HG03432 (cell line): ENCODE measurements at regions not wholly inside any gene's neighbourhood (a gene's known extent, or its start where the extent isn't known, plus 50 kb on each side); places are given as distances from the start of the nearest gene placed in this dataset.
"Not testable (repeated sequence)": the region's sequence is repeated elsewhere in the genome, so short reads cannot be mapped to it uniquely, and the experiment has no call there.

Experiments
- ATAC-seq: cut with Tn5 transposase; IDR thresholded peaks from one replicate; pipeline ENCODE4 v1.9.1; 2021; ENCODE audit warnings: mild to moderate bottlenecking, moderate library complexity; ENCODE audit not compliant: unreplicated experiment

DNA sequence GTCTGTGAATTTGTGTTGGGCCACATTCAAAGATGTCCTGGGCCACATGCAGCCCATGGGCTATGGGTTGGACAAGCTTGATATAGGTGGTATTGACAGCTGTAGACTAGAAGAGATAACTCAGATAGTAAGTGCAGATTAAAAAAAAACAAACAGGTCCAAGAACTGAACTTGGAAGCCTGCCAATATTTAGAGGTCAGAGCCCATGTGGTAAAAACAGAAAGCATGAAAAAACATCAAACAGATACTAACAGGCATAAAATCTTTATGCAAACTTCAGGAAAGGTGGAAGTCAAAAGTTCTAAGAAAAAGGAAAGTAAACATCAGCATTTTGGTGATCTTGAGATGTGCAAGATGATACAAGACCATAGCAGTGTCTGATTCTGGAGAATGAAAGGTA is 155.1 kb upstream of the NR4A3 start:
- no peak for ATAC-seq

- ATAC-seq, result not testable (repeated sequence)
Observed at GRCh38 chr9:99670886-99671285, 150.8 kb upstream of the NR4A3 start.

DNA sequence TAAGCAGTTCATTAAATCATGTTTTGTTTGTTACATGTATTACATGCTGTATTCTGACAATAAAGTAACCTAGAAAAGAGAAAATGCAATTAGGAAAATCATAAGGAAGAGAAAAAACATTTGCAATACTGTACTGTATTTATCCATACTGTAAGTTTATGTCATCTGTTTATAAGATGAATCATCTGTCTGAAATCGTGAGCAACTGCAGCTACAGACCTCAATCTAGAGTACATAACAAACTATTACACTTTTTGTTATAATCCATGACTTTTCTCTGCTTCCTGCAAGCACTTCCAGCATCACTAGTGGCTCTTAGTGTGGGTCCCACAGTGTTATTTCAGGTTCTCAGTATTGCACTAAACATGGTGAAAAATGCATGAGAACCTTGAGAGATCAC is 144.4 kb upstream of the NR4A3 start:
- ATAC-seq, result no peak

DNA sequence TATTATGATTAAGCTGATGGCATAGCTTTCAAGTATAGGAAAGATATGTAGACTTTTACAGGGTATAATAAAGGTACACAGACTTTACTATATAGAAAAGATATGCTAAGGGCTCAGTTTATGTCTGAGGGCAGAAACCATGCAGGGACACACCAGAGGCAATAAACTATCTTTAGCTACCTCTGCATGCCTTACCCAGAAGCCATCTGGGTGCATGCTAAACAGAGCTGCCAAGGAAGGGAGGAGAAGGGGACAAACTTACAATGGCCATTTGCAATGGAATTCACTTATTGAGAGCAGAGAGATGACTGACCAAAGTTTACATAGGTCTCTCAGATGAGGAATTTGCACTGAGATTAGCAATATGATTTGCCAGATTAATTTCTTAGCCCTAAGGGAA is 143.1 kb upstream of the NR4A3 start:
- ATAC-seq, result no peak

DNA sequence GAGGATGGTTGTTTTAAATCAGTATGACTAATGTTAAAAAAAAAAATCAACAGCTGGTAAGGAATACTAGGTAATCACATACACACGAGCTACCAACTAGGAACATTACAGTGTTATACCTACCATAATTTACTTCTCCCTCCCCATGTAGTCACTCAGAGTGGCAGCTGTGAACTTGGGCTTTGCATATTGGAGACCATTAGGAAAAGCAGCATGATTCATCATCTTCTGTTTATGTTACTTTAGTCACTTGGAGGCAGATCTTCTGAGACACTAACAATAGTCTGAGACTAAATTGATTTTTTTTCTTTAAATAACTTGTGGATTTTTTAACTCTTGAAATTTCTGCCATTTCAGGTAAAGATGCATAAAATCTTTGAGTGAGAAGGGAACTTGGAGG is 141.5 kb upstream of the NR4A3 start:
- no peak for ATAC-seq

- ATAC-seq, result no peak
Observed at GRCh38 chr9:99681113-99681512, 140.6 kb upstream of the NR4A3 start.

DNA sequence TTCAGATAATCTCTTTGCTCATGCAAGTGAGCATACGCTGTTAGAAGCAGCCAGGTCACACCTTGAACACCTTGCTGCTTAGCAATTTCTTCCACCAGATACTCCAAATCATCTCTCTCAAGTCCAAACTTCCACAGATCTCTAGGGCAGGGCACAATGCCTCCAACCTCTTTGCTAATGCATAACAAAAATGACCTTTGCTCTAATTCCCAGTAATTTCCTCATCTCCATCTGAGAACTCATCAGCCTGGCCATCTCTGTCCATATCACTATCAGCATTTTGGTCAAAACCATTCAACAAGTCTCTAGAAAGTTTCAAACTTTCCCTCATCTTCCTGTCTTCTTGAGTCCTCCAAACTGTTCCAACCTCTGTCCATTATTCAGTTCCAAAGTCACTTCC is 139.3 kb upstream of the NR4A3 start:
- ATAC-seq, result no peak

GRCh38 chr9:99682870-99683269 is 138.8 kb upstream of the NR4A3 start:
- ATAC-seq, result no peak

DNA sequence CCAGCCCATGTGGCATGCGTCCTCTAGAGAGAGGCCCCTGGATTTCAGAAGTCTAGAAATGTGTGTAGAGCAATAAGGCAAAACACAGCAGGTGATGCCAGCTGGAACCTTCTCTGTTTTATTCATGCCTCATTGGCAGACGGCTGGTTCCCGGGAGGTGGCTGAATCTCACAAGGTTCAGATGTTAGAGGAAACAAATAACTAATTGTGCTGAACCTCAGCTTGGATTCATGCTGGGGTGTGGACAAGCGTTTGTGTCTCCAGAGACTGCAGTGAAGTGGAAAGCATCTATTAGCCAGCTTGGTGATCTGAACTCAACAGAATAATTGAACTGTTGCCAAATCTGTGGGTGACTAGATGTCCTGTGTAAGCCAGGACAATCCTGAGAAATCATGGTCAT is 131.1 kb upstream of the NR4A3 start:
- ATAC-seq, result peak; percentile 45

DNA sequence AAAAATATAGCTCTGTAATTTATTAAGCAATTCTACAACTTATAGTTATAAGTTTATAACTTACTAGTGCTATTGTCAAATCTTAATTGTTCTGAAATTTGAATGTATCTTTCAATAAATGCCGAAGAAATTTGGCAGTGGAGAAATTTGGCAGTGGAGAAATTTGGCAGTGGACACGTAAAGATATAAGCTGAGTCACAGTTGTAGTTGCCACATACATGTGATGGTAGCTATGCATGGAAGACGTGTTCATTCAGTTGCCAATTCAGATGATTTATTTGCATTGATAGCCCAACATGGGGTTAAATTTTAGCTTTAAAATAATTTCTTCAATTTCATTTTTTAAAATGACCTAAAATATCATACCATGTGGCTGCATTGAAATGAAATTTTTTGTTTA is 127.8 kb upstream of the NR4A3 start:
- ATAC-seq, result no peak

GRCh38 chr9:99694393-99694792 is 127.3 kb upstream of the NR4A3 start:
- no peak for ATAC-seq

DNA sequence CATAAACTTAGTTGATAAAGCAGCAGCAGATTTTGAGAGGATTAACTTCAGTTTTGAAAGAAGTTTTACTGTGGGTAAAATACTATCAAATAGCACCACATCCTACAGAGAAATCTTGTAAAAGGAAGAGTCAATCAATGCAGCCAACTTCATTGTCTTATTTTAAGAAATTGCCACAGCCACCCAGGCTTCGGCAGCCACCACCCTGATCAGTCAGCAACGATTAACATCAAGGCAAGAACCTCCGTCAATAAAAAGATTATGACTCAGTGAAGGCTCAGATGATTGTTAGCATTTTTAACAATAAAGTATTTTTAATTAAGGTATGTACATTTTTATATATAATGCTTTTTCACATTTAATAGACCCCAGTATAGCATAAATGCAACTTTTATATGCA is 122.3 kb upstream of the NR4A3 start:
- no peak for ATAC-seq

GRCh38 chr9:99712214-99712613 is 109.5 kb upstream of the NR4A3 start:
- ATAC-seq, result no peak

DNA sequence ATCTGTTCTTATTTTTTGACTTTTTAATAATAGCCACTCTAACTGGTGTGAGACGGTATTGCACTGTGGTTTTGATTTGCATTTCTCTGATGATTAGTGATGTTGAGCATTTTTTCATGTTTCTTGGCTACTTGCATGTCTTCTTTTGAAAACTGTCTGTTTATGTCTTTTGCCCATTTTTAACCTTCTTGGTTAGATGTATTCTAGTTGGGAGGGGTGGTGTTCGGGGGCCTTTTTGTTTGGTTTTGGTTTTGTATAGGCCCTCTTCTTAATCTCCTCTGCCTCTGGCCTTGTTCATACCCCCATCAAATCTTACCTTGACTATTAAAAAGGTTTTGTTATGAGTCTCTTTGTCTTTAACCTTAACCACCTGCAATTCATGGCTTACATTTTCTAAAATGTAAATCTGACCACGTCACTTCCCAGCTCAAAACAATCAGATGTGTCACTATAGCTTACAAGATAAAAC is 107.8 kb upstream of the NR4A3 start:
- ATAC-seq, result no peak

GRCh38 chr9:99718631-99719030 is 103.1 kb upstream of the NR4A3 start:
- ATAC-seq, result no peak

DNA sequence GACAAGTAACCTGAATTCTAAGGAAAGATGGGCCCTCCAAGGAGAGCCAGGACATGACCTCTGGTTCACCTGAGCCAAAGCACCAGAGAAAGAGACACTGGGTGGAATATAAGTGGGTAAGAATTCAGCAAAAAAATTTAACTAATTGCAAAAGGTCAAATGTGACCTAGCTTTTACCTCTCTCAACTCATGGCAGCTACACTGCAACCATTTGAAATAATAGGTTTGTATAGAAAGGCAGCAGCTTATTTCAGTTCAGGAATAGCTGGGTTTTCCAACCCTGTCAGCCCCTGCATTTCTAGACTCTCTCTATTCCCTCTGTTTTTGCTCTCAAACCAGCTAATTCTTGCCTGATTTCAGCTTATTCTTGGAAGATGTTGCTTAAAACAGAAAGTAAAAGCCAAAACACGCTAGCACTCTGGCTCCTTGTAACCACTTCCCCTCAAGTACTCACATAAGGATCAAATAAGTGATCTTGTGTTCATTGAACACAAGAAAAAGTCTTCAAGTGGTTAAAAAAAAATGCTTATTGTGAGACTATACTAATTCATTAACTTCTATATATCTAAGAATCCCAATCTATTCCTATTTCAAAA is 101.1 kb upstream of the NR4A3 start:
- peak; percentile 89 for ATAC-seq

DNA sequence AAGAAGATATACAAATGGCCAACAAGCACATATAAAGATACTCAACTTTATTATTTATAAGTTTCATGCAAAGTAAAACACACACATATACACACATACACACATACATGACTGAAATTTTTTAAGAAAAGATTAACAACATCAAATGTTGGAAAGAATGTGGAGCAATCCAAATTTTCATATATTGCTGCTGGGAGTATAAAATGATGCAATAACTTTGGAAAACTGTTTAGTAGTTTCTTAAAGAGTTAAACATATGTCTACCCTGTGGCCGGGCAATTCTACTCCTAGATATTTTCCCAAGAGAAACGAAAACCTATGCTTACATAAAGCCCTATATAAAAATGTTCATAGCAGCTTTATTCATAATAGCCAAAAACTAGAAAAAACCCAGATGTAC is 99.8 kb upstream of the NR4A3 start:
- ATAC-seq, result no peak

GRCh38 chr9:99722877-99723276 is 98.8 kb upstream of the NR4A3 start:
- no peak for ATAC-seq

DNA sequence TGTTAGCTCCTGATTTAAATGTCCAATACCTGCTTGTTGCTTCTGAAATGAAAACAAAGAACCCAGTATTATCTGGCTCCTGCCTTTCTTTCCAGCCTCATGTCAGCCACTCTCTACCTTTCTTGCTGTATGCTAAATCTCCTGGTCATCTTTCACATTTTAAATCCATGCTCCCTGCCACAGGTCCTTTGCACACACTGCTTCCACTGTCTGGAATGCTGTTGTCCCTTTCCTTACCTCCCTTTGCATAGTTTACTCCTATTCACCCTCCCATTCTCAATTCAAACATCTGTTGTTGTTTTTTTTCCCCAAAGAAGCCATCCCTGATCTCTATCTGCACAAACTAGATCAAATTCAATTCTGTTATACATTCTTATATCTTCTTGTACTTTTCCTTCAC is 97.0 kb upstream of the NR4A3 start:
- no peak for ATAC-seq

DNA sequence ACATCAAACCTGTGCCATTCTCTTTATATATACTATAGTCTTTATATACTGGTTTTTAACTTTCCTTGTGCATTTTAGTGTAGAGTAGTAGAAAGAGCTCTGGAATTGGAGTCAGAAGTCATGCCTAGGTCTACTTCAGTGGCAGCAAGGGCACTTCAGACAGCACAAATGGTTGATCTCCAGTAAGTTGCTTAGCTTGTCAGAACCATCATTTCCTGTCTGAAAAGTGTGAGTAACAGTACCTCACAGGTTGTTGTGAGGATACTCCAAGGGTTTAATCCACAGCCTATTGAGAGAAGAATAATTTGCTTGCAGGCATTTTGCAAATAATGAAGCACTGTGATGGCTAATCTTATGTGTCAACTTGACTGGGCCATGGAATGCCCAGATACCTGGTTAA is 95.8 kb upstream of the NR4A3 start:
- no peak for ATAC-seq

- ATAC-seq, result no peak
Observed at GRCh38 chr9:99726758-99727157, 94.9 kb upstream of the NR4A3 start.

- no peak for ATAC-seq
Observed at GRCh38 chr9:99730062-99730461, 91.6 kb upstream of the NR4A3 start.

DNA sequence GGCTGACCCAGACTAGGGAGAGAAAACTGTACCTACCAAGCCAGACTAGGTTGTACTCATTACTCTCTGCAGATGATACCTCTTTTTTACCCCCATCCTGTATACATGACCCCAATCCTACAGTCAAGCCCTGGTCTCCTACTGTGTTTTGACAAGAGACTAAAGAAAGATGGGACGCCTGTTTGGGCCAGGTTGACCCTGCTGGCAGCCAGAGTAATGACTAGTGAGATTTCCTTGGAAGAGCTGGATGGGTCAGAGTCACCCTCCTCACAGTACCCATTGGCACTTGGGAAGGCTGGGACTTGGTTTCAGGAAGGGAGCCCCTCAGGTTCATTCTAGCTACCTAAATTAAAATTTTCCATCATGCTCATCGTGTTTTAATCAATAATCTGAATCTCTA is 89.7 kb upstream of the NR4A3 start:
- ATAC-seq, result no peak

DNA sequence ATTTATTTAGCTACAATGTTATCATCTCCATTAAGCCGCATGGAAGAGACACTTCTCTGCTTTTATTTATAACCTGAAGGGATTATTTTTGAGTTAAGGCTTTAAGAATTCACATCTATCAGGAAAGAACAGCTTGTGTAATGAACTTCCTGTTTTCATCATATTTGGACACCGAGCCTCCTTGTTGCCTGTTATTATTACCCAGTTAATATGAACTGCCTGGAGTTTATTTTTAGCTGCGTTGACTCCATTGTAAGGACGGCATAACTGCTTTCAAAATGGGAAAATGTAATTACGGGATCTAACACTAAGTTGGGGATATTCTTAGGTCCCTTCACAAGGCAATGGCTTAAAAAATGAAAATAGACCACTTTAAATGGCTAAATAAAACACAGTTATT is 89.0 kb upstream of the NR4A3 start:
- ATAC-seq, result no peak
